ENCODE measurements at regions not wholly inside any gene's neighbourhood (a gene's known extent, or its start where the extent isn't known, plus 50 kb on each side); places are given as distances from the start of the nearest gene placed in this dataset.
"Not testable (repeated sequence)": the region's sequence is repeated elsewhere in the genome, so short reads cannot be mapped to it uniquely, and the experiment has no call there.

GRCh38 chr6:134634466-134634865 is 315.4 kb downstream of the ALDH8A1 start:
- H3K9me3 ChIP-seq = no peaks in the 10 kb centered on the region
- no peak for ATAC-seq
- intact Hi-C loops (cut with DNase I, micrococcal nuclease) = no loop called here
- no peak for DNase-seq
- H3K4me3 ChIP-seq = no peak overlapping the region
- H3K4me1 ChIP-seq (ENCODE audit: low read depth) = peaks cover 15% of the 10 kb centered on the region
- no peak for TF ChIP-seq CTCF (IDR thresholded peaks at IDR 0.05)
- H3K36me3 ChIP-seq (ENCODE audit: low read depth) = no peaks in the 10 kb centered on the region

GRCh38 chr6:134632982-134633940 is 315.3 kb upstream of the SGK1 start:
- H3K4me1 ChIP-seq (ENCODE audit: low read depth) = peaks cover 15% of the 10 kb centered on the region
- peak in 2 of 3 donors; percentile 25 to 44 for DNase-seq
- H3K9me3 ChIP-seq; ATAC-seq; H3K4me3 ChIP-seq; intact Hi-C loops (cut with DNase I, micrococcal nuclease); H3K36me3 ChIP-seq (ENCODE audit: low read depth): not testable (repeated sequence)

GRCh38 chr6:134632024-134632423 is 314.1 kb upstream of the SGK1 start:
- peaks cover 15% of the 10 kb centered on the region for H3K4me1 ChIP-seq (ENCODE audit: low read depth)
- intact Hi-C loops (cut with DNase I, micrococcal nuclease) = no loop called here
- TF ChIP-seq CTCF (IDR thresholded peaks at IDR 0.05) = no peak
- H3K36me3 ChIP-seq (ENCODE audit: low read depth) = no peaks in the 10 kb centered on the region
- H3K4me3 ChIP-seq = no peak overlapping the region
- no peaks in the 10 kb centered on the region for H3K9me3 ChIP-seq
- no peak for DNase-seq
- peak; percentile 57 for ATAC-seq

- Histone ChIP-seq H3K4me1 (ENCODE audit: low read depth) (peaks cover 15% of the 10 kb centered on the region), H3K36me3 (ENCODE audit: low read depth) (no peaks in the 10 kb centered on the region), H3K9me3 (no peaks in the 10 kb centered on the region), H3K4me3 (no peak overlapping the region)
- DNase-seq = no peak
- no peak for TF ChIP-seq CTCF (IDR thresholded peaks at IDR 0.05)
- no peak for ATAC-seq
- intact Hi-C loops (cut with DNase I, micrococcal nuclease) = no loop called here
Measured at GRCh38 chr6:134631398-134631924, 313.5 kb upstream of the SGK1 start.

GRCh38 chr6:134630508-134631121 is 312.7 kb upstream of the SGK1 start:
- H3K9me3 ChIP-seq = no peaks in the 10 kb centered on the region
- TF ChIP-seq CTCF (IDR thresholded peaks at IDR 0.05) = no peak
- ATAC-seq (peak; percentile 95), DNase-seq (peak; percentile 59 to 68 (median 65))
- intact Hi-C loops (cut with DNase I, micrococcal nuclease) = no loop called here
- H3K36me3 ChIP-seq (ENCODE audit: low read depth) = no peaks in the 10 kb centered on the region
- H3K4me1 ChIP-seq (ENCODE audit: low read depth) = peaks cover 15% of the 10 kb centered on the region
- H3K4me3 ChIP-seq = no peak overlapping the region

- no peak for DNase-seq
- ATAC-seq = no peak
- TF ChIP-seq CTCF (IDR thresholded peaks at IDR 0.05) = no peak
- H3K9me3 ChIP-seq = no peaks in the 10 kb centered on the region
- peaks cover 15% of the 10 kb centered on the region for H3K4me1 ChIP-seq (ENCODE audit: low read depth)
- H3K4me3 ChIP-seq = no peak overlapping the region
- no peaks in the 10 kb centered on the region for H3K36me3 ChIP-seq (ENCODE audit: low read depth)
- intact Hi-C loops (cut with DNase I, micrococcal nuclease) = no loop called here
Measured at GRCh38 chr6:134628154-134628553, 310.2 kb upstream of the SGK1 start.

Measured in mucosa of descending colon (tissue), 3 donors.